HG03439 (cell line): ENCODE measurements at regions not wholly inside any gene's neighbourhood (a gene's known extent, or its start where the extent isn't known, plus 50 kb on each side); places are given as distances from the start of the nearest gene placed in this dataset.
"Not testable (repeated sequence)": the region's sequence is repeated elsewhere in the genome, so short reads cannot be mapped to it uniquely, and the experiment has no call there.

ENCODE experiments used
- ATAC-seq: cut with Tn5 transposase; IDR thresholded peaks from one replicate; pipeline ENCODE4 v1.9.1; 2021; ENCODE audit warnings: mild to moderate bottlenecking, moderate library complexity; ENCODE audit not compliant: unreplicated experiment

GRCh38 chr3:24683090-24683489 is 188.4 kb upstream of the THRB start:
- no peak for ATAC-seq

- no peak for ATAC-seq
These were observed 189.2 kb upstream of the THRB start for GRCh38 chr3:24683633-24684384.

GRCh38 chr3:24684506-24685023 is 189.9 kb upstream of the THRB start:
- no peak for ATAC-seq

GRCh38 chr3:24686808-24687207 is 192.2 kb upstream of the THRB start:
- no peak for ATAC-seq

- no peak for ATAC-seq
These were observed 193.0 kb upstream of the THRB start for GRCh38 chr3:24687671-24688070.

GRCh38 chr3:24688446-24689148 is 193.9 kb upstream of the THRB start:
- ATAC-seq = no peak

GRCh38 chr3:24689353-24689752 is 194.7 kb upstream of the THRB start:
- no peak for ATAC-seq

- ATAC-seq = no peak
These were observed 196.1 kb upstream of the THRB start for GRCh38 chr3:24690777-24691176.

GRCh38 chr3:24699078-24699477 is 204.4 kb upstream of the THRB start:
- not testable (repeated sequence) for ATAC-seq

GRCh38 chr3:24704496-24704895 is 209.8 kb upstream of the THRB start:
- ATAC-seq = no peak

GRCh38 chr3:24707936-24708335 is 213.3 kb upstream of the THRB start:
- no peak for ATAC-seq

- no peak for ATAC-seq
These were observed 215.3 kb upstream of the THRB start for GRCh38 chr3:24709956-24710355.

GRCh38 chr3:24713516-24713915 is 218.9 kb upstream of the THRB start:
- ATAC-seq = no peak

- no peak for ATAC-seq
These were observed 219.8 kb upstream of the THRB start for GRCh38 chr3:24714436-24714835.

GRCh38 chr3:24715171-24715792 is 220.6 kb upstream of the THRB start:
- ATAC-seq = no peak

- ATAC-seq = no peak
These were observed 227.4 kb upstream of the THRB start for GRCh38 chr3:24722087-24722486.

- no peak for ATAC-seq
These were observed 231.0 kb upstream of the THRB start for GRCh38 chr3:24725514-24726255.

GRCh38 chr3:24726423-24726822 is 231.8 kb upstream of the THRB start:
- ATAC-seq = no peak

- no peak for ATAC-seq
These were observed 235.5 kb upstream of the THRB start for GRCh38 chr3:24730173-24730572.

- ATAC-seq = no peak
These were observed 239.4 kb upstream of the THRB start for GRCh38 chr3:24734019-24734418.

GRCh38 chr3:24736701-24737100 is 242.1 kb upstream of the THRB start:
- ATAC-seq = no peak
